CD14-positive monocyte (primary cell): ENCODE measurements at regions not wholly inside any gene's neighbourhood (a gene's known extent, or its start where the extent isn't known, plus 50 kb on each side); places are given as distances from the start of the nearest gene placed in this dataset.

Source experiments
- DNase-seq, 3 donors: peaks; one replicate each; pipeline ENCODE4 v3.0.0-alpha.2; 2011 to 2022
- H2AFZ ChIP-seq: 2 replicates; pipeline ENCODE4 v1.6.0; 2012; ENCODE audit warnings: mild to moderate bottlenecking, low read depth, low read length, inconsistent platforms; ENCODE audit not compliant: insufficient read depth, poor library complexity, severe bottlenecking
- H3K27ac ChIP-seq, 2 donors: 1 replicate in 1 of 2; 2 replicates in 1 of 2; pipeline ENCODE4 v1.5.1; 2012 to 2013; ENCODE audit warnings: low read length in 2 of 2, control low read depth in 1 of 2, inconsistent platforms in 1 of 2, low read depth in 1 of 2, mild to moderate bottlenecking in 1 of 2
- H3K27me3 ChIP-seq, 2 donors: one replicate each; pipeline versions ENCODE4 v1.6.0 to v1.6.1; 2011 to 2013; ENCODE audit warnings: low read length in 2 of 2; ENCODE audit not compliant: control insufficient read depth in 2 of 2, insufficient read depth in 2 of 2
- H3K36me3 ChIP-seq, 2 donors: replicated peaks in 1 of 2; 1 replicate in 1 of 2; 2 replicates in 1 of 2; pipeline versions ENCODE4 v1.5.1 to v1.6.1; 2012 to 2013; ENCODE audit warnings: low read length in 2 of 2, control low read depth in 1 of 2, inconsistent platforms in 1 of 2, mild to moderate bottlenecking in 1 of 2; ENCODE audit not compliant: insufficient read depth in 2 of 2, control insufficient read depth in 1 of 2
- H3K4me1 ChIP-seq, 2 donors: 1 replicate in 1 of 2; 2 replicates in 1 of 2; pipeline versions ENCODE4 v1.5.1 to v1.6.1; 2012 to 2013; ENCODE audit warnings: low read length in 2 of 2, control low read depth in 1 of 2, inconsistent platforms in 1 of 2, mild to moderate bottlenecking in 1 of 2, moderate library complexity in 1 of 2; ENCODE audit not compliant: insufficient read depth in 2 of 2, control insufficient read depth in 1 of 2
- H3K4me2 ChIP-seq: replicated peaks from 2 replicates; pipeline ENCODE3; 2012; ENCODE audit warnings: low read length, moderate library complexity, mild to moderate bottlenecking; ENCODE audit not compliant: poor library complexity, severe bottlenecking; ENCODE audit errors: extremely low read depth
- H3K4me3 ChIP-seq, 3 experiments: fragments of 200-600 bp in 1 of 3; sonication (generic) in 1 of 3; replicated peaks in 1 of 3; 1 replicate in 2 of 3; 2 replicates in 1 of 3; pipeline ENCODE4 v1.5.1; 2011 to 2013; ENCODE audit warnings: low read length in 3 of 3, mild to moderate bottlenecking in 3 of 3, control low read depth in 2 of 3, low read depth in 2 of 3, inconsistent platforms in 1 of 3, moderate library complexity in 1 of 3
- H3K79me2 ChIP-seq: 2 replicates; pipeline ENCODE4 v1.6.0; 2012; ENCODE audit warnings: mild to moderate bottlenecking, control low read depth, inconsistent platforms, low read length, moderate library complexity; ENCODE audit not compliant: insufficient read depth
- H3K9ac ChIP-seq: 2 replicates; pipeline ENCODE4 v1.6.0; 2017; ENCODE audit warnings: low read length, mild to moderate bottlenecking; ENCODE audit not compliant: insufficient read depth, poor library complexity, severe bottlenecking
- H3K9me3 ChIP-seq, 2 donors: replicated peaks in 1 of 2; 1 replicate in 1 of 2; 2 replicates in 1 of 2; pipeline versions ENCODE4 v1.5.1 to v1.6.1; 2012 to 2013; ENCODE audit warnings: low read length in 2 of 2, control low read depth in 1 of 2; ENCODE audit not compliant: control insufficient read depth in 1 of 2, insufficient read depth in 1 of 2
- H4K20me1 ChIP-seq: 2 replicates; pipeline ENCODE4 v1.6.0; 2012; ENCODE audit warnings: mild to moderate bottlenecking, low read length, control low read depth, moderate library complexity; ENCODE audit not compliant: insufficient read depth
- H3K27ac Mint-ChIP-seq, 7 donors: one replicate each; pipeline ENCODE4 v1.8.0; 2020; ENCODE audit warnings: mild to moderate bottlenecking in 7 of 7, mixed read lengths in 7 of 7, moderate library complexity in 6 of 7, inconsistent platforms in 2 of 7
- H3K27me3 Mint-ChIP-seq, 3 donors: one replicate each; pipeline ENCODE4 v1.8.0; 2021 to 2022; ENCODE audit warnings: low read depth in 3 of 3, mild to moderate bottlenecking in 3 of 3, mixed read lengths in 3 of 3, moderate library complexity in 3 of 3, inconsistent platforms in 1 of 3
- H3K36me3 Mint-ChIP-seq, 2 donors: one replicate each; pipeline ENCODE4 v1.8.0; 2020; ENCODE audit warnings: mixed read lengths in 2 of 2, inconsistent platforms in 1 of 2, mild to moderate bottlenecking in 1 of 2
- H3K4me1 Mint-ChIP-seq: one replicate; pipeline ENCODE4 v1.8.0; 2020; ENCODE audit warnings: mild to moderate bottlenecking, mixed read lengths
- H3K4me3 Mint-ChIP-seq, 2 donors: one replicate each; pipeline ENCODE4 v1.8.0; 2020; ENCODE audit warnings: mild to moderate bottlenecking in 2 of 2, mixed read lengths in 2 of 2, moderate library complexity in 1 of 2
- H3K9me3 Mint-ChIP-seq, 7 donors: one replicate each; pipeline ENCODE4 v1.8.0; 2020 to 2022; ENCODE audit warnings: mixed read lengths in 7 of 7, mild to moderate bottlenecking in 6 of 7, moderate library complexity in 6 of 7, inconsistent platforms in 2 of 7
- WGBS: methylation state at CpG from one replicate; pipeline ENCODE4 v1.1.5; 2013; ENCODE audit warnings: missing lambda C conversion rate; ENCODE audit not compliant: insufficient coverage; 5-methylcytosine and 5-hydroxymethylcytosine counted together
- intact Hi-C, 2 donors: fragments of 100-400 bp; cut with micrococcal nuclease; formaldehyde crosslinking; loops; one replicate each; pipeline versions ENCODE4 v1.15.0 to v1.15.1; 2023
- TF ChIP-seq, protein P1 (sequence below): fragments of 200-600 bp; IDR thresholded peaks from one replicate; pipeline ENCODE4 v1.8.0; 2022; ENCODE audit warnings: antibody characterized with exemption, mild to moderate bottlenecking

DNA sequence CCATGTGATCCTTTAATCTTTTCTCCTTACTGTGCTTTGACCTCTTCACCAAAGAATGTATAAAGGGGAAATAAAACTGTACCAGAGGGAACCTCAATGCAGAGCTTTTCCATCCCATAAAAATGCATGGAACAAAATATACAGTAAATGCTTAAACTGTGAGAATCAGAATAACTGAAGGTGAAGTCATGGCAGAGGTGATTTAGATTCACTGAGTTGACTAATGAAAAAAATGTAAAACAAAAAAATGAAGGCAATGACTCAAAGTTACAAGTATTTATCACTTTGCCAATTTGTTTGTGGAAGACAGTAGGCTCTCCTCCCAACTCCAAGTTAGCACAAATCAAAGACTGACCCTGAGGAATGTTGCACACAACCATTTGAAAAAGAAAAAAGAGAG lies 1331.6 kb upstream of the SORCS1 start:
- Mint-ChIP-seq H3K36me3 (no peaks in the 10 kb centered on the region), H3K27ac (no peak overlapping the region), H3K27me3 (no peaks in the 10 kb centered on the region), H3K4me1 (peaks cover 1% of the 10 kb centered on the region), H3K4me3 (no peak overlapping the region), H3K9me3 (peaks cover 0 to 4% (median 0%) of the 10 kb centered on the region in 7 donors)
- Histone ChIP-seq H3K4me2 (no peak overlapping the region), H4K20me1 (no peaks in the 10 kb centered on the region), H3K27me3 (no peaks in the 10 kb centered on the region), H3K4me3 (no peak overlapping the region), H3K4me1 (no peaks in the 10 kb centered on the region), H3K36me3 (no peaks in the 10 kb centered on the region), H3K9me3 (no peaks in the 10 kb centered on the region), H2AFZ (no peak overlapping the region), H3K27ac (no peak overlapping the region), H3K79me2 (no peaks in the 10 kb centered on the region), H3K9ac (no peak overlapping the region)
- intact Hi-C loops, result no loop called here
- TF ChIP-seq, protein P1, sequence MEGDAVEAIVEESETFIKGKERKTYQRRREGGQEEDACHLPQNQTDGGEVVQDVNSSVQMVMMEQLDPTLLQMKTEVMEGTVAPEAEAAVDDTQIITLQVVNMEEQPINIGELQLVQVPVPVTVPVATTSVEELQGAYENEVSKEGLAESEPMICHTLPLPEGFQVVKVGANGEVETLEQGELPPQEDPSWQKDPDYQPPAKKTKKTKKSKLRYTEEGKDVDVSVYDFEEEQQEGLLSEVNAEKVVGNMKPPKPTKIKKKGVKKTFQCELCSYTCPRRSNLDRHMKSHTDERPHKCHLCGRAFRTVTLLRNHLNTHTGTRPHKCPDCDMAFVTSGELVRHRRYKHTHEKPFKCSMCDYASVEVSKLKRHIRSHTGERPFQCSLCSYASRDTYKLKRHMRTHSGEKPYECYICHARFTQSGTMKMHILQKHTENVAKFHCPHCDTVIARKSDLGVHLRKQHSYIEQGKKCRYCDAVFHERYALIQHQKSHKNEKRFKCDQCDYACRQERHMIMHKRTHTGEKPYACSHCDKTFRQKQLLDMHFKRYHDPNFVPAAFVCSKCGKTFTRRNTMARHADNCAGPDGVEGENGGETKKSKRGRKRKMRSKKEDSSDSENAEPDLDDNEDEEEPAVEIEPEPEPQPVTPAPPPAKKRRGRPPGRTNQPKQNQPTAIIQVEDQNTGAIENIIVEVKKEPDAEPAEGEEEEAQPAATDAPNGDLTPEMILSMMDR, result no peak
- no peak for DNase-seq

DNA sequence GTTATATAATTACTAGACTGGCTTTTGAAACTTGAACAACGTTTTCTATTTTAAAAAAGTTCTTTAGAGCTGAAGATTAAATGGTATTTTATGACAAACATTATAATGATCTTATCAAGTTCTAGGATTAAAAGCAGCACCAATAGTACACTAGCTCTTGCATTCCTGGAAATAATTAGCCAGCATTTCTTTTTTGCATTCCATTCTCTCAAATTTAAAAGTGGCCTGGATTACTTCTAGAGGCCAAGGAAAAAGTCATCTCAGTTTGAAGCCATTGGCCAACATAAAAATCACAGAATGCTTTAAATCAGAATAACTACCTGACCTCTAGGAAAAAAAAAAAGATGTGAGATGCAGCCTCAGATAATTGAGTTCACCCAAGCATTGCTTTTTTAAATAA lies 1326.4 kb upstream of the SORCS1 start:
- Mint-ChIP-seq H3K4me3 (no peak overlapping the region), H3K27me3 (no peaks in the 10 kb centered on the region), H3K9me3 (peaks cover 0 to 4% (median 2%) of the 10 kb centered on the region in 7 donors), H3K36me3 (no peaks in the 10 kb centered on the region), H3K4me1 (no peaks in the 10 kb centered on the region), H3K27ac (no peak overlapping the region)
- H3K36me3 ChIP-seq, result no peaks in the 10 kb centered on the region
- no CpG with 5 or more reads among the region's 1 CpG for WGBS
- no peaks in the 10 kb centered on the region for H3K4me1 ChIP-seq
- H4K20me1 ChIP-seq, result no peaks in the 10 kb centered on the region
- H3K9me3 ChIP-seq, result no peaks in the 10 kb centered on the region
- intact Hi-C loops, result no loop called here
- H3K27ac ChIP-seq, result no peak overlapping the region
- H3K9ac ChIP-seq, result no peak overlapping the region
- no peak for DNase-seq
- TF ChIP-seq, protein P1, result no peak
- no peak overlapping the region for H3K4me2 ChIP-seq
- H3K4me3 ChIP-seq, result no peak overlapping the region
- no peaks in the 10 kb centered on the region for H3K79me2 ChIP-seq
- H2AFZ ChIP-seq, result no peak overlapping the region
- no peaks in the 10 kb centered on the region for H3K27me3 ChIP-seq
